ENCODE measurements at regions not wholly inside any gene's neighbourhood (a gene's known extent, or its start where the extent isn't known, plus 50 kb on each side); places are given as distances from the start of the nearest gene placed in this dataset.

- Histone ChIP-seq H3K9me3 (ENCODE audit: control insufficient read depth, low read depth, low read length) (no peaks in the 10 kb centered on the region), H3K27me3 (ENCODE audit: insufficient read depth, low read length) (no peaks in the 10 kb centered on the region), H2BK5ac (ENCODE audit: insufficient read length, low read length) (no peak overlapping the region), H3K9ac (ENCODE audit: extremely low read depth, insufficient read length, low read length) (no peak overlapping the region), H4K8ac (replicated peaks; ENCODE audit: insufficient read length, low read depth, low read length) (no peak overlapping the region), H3K4ac (ENCODE audit: low read depth, low read length) (no peak overlapping the region), H3K56ac (ENCODE audit: insufficient read length, low read depth, low read length) (no peak overlapping the region), H2BK120ac (ENCODE audit: low read depth, low read length, poor library complexity, severe bottlenecking) (no peak overlapping the region), H2BK15ac (ENCODE audit: low read depth, low read length) (no peak overlapping the region), H3K23me2 (ENCODE audit: insufficient read length, low read depth, low read length, poor library complexity, severe bottlenecking) (no peaks in the 10 kb centered on the region), H2BK12ac (ENCODE audit: insufficient read length, low read depth, low read length) (no peak overlapping the region), H4K5ac (ENCODE audit: insufficient read length, low read depth, low read length) (no peak overlapping the region), H3K23ac (ENCODE audit: insufficient read length, low read depth, low read length) (no peak overlapping the region), H3K79me1 (ENCODE audit: insufficient read depth, low read depth, low read length, poor library complexity, severe bottlenecking) (no peaks in the 10 kb centered on the region), H3T11ph (ENCODE audit: low read length) (no peak overlapping the region), H3K4me1 (ENCODE audit: insufficient read depth, low read length) (no peaks in the 10 kb centered on the region), H2BK20ac (ENCODE audit: low read depth, low read length, poor library complexity, severe bottlenecking) (no peak overlapping the region), H2AK5ac (ENCODE audit: insufficient read length, low read length) (no peak overlapping the region), H2AFZ (ENCODE audit: low read length) (no peak overlapping the region), H3K4me2 (ENCODE audit: insufficient read depth, insufficient read length, low read length) (no peak overlapping the region), H3K27ac (ENCODE audit: insufficient read length, low read depth, low read length) (no peak overlapping the region), H3K18ac (ENCODE audit: insufficient read length, low read depth, low read length) (no peak overlapping the region), H4K20me1 (ENCODE audit: control insufficient read depth, insufficient read depth, insufficient read length) (no peaks in the 10 kb centered on the region), H4K91ac (ENCODE audit: insufficient read length, low read depth, low read length) (no peak overlapping the region), H3K14ac (ENCODE audit: insufficient read depth, low read length) (no peak overlapping the region), H3K79me2 (ENCODE audit: insufficient read depth, low read length) (no peaks in the 10 kb centered on the region)
- H3K9me3 Mint-ChIP-seq = peaks cover 0 to 6% of the 10 kb centered on the region in 2 experiments; a peak in 3 of 5 replicates
- no CpG with 5 or more reads among the region's 3 CpGs for whole genome bisulfite sequencing (ENCODE audit: extremely low coverage, insufficient read length, low lambda C conversion rate)
- no peaks in the 10 kb centered on the region; a peak in 1 of 7 replicates for H3K36me3 Mint-ChIP-seq (ENCODE audit: insufficient read depth in 1 of 3, low read depth in 3 of 3)
- no peak for TF ChIP-seq CTCF (conservative IDR thresholded peaks at IDR 0.05)
- no peak overlapping the region for H3K4me3 Mint-ChIP-seq
- no peak for DNase-seq
- H3K27me3 Mint-ChIP-seq (ENCODE audit: low read depth) = no peaks in the 10 kb centered on the region; the same call in 1 of the 2 replicates
- peaks cover 0 to 2% of the 10 kb centered on the region in 2 experiments; a peak in 1 of 4 replicates for H3K4me1 Mint-ChIP-seq
- H3K27ac Mint-ChIP-seq = no peak overlapping the region
Observed at GRCh38 chr11:15794361-15795150, 561.8 kb downstream of the SOX6 start.

Measured in H9 (cell line).